GM18511 (cell line): ENCODE measurements at regions not wholly inside any gene's neighbourhood (a gene's known extent, or its start where the extent isn't known, plus 50 kb on each side); places are given as distances from the start of the nearest gene placed in this dataset.

Experiments used
- ATAC-seq: cut with Tn5 transposase; IDR thresholded peaks from one replicate; pipeline ENCODE4 v1.9.1; 2021; ENCODE audit warnings: mild to moderate bottlenecking, moderate library complexity; ENCODE audit not compliant: unreplicated experiment

DNA sequence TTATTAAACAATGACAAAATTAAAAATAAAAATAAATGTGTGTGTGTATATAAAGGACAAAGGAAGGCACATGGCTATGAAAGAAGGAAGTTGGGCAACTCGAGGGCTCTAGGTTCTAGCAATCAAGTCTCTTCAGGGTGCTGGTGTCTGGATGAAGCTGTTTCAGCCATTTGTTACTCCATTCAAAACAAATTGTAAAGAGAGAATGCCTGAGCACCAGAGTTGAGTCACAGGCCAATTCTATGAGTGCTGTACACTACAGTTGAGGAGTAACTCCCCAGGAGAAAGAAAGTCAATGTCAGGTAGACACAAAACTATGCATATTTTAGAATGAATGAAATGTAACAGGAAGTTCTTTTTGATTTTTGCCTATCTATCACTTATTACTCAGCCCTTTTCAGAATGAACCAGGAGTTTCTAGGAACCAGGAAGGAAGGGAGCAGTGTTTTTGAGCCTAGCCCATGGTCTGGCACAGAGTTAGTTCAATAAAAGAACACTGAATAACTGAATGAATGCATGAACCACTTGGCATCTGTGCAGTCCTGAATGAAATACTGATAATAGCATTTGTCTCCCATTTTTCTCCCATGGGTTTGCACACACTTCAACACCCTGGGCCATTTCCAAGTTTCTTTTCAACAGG, 151.7 kb upstream of the CPEB2 start:
- no peak for ATAC-seq

DNA sequence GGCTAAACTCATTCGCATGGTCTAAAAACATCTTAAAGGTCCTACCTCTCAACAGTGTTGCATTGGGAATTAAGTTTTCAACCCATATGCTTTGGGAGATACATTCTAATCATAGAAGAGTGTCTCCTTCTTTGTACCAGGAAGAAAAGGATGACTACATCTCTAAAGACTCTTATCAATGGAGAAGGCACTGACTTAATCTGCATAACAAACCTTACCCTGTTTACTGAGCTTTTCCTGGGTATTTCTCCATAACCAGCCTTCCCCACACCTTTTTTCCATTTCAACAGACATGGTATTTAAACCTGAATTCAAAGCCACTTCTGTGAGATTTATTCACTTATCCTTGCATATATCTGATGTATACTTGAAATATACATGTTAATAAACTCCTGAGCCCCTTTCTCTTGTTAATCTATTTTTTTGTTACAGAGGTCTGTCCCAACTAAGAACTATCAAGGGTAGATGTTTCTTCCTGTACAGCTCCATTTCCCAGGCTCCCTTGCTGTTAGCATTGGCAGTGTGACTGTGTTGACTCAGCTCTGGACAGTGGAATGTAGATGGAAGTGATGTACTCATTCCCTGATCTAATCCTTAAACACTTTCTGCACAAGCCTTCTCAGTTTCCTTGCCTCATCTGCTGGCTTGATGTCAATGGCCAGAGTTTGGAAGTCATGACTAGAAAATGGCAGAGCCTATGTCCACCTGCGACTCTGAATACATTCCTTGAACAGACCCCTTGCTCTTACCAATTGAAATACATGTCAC, 148.9 kb upstream of the CPEB2 start:
- no peak for ATAC-seq

DNA sequence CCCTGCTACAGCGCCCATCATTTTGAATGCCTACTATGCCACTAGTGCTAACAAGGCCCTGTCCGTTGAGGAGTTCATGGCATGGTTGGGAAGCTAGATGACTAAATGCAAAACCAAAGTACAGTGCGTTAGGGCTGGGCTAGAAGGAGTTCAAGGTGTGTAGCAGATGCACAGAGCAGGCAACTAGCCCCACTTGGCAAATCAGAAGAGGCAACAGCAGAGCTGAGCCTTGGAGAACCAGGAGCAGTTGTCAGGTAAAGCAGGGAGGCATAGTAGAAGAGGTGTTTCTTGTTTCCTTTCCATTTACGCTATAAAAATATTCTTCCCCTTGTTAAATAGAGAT, 146.6 kb upstream of the CPEB2 start:
- no peak for ATAC-seq

DNA sequence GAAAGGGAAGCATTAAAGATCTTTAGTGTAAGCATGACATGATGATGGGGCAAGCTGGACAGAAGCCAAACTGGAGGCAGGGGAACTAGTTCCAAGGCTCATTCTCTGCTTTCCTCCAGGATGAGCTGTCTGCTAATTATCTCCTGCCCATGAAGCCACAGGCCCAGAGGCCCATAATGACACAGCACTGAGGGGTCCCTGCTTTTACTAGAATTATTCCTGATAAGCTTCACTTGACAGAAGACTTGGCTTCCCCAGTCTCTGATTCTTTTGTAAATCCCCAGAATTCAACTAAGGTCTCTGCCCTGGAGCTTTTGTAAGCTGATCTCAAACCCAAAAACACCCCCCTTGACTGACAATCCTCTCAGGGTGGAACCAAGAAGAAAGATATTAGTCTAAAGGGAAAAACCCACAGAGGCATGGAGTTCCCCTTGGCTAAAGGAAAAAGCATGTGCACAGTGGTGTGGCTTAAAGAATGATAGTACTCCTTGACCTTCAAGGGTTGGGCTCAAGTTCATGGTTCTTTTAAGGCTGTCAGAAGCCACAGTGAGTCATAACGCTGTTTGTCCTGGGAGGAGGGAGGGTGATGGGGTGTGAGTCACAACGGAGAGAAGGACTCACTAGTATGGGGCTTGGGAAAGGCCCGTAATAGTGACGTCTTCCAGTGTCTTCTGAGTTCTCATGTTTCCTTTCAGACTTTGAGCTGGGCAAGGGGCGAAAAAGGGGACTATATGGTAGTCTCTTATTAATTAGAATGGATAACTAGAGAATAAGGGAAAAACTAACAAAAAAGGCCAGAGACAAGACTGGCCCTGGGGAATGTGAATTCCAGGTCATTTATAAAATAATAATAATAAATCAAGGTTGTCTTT, 146.0 kb upstream of the CPEB2 start:
- ATAC-seq, result peak; percentile 98

DNA sequence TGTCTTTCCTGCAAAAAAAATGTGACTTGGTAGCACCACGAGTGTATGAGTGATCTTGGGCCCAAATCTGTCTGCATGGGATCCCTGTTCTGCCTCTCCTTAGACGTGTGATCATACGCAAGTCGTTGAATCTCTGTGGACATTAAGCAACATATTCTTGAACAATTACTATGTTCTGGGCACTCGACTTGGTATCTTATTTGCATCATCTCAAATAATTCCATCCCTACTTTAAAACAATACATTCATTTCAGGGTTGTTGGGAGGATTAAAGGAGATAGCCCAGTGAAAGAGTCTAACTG, 145.4 kb upstream of the CPEB2 start:
- no peak for ATAC-seq

DNA sequence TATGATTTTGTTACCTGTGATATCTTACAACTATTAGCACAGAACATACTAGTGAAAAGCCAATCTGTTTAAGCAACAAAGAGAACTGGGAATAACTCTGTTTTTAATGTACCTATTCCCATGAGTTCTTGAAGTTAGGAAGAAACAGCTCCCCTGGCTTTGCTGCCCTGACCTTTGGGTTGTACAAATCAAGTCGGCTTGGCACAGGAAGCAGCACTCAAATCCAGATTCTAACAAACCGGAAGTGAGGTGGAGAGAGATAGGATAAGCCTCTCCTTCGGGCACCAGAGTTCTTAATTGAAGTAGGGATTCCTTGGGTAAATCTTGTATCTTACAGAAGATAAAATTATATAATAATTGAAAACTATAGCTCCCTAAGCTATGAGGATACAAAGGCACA, 144.8 kb upstream of the CPEB2 start:
- no peak for ATAC-seq

DNA sequence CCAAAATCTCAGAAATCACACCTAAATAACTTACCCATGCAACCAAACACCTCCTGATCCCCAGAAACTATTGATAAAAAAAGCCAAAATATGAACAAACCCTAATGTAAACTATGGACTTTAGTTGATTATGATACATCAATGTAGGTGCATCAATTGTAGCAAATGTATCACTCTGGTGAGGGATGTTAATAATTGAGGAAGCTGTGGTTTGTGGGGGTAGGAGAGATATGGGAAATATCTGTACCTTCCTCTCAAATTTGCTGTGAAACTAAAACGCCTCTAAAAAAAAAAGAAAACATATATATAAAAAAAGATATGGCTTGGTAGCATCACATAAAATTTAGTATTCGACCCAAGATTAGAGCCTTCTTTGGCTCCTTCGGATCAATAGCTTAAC, 144.3 kb upstream of the CPEB2 start:
- ATAC-seq, result no peak

DNA sequence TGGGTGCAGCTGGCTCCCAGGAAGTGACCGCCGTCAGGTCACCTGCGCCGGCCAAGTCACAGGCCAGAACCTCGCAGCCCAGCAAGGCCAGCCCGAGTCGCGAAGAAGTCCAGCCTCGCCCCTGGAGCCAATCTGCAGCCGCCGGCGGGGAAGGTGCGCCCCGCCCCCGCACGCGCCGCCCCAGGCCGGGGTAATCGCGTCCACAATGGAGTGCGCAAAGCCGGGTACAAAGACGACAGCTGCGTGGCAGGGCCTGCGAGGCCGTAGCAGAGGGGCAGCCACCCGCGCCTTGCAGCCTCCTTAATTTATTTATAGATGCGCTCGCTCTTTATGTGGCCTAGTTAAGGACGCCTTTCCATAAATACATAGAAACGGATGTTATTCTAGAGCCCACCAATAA, 139.4 kb upstream of the CPEB2 start:
- no peak for ATAC-seq

DNA sequence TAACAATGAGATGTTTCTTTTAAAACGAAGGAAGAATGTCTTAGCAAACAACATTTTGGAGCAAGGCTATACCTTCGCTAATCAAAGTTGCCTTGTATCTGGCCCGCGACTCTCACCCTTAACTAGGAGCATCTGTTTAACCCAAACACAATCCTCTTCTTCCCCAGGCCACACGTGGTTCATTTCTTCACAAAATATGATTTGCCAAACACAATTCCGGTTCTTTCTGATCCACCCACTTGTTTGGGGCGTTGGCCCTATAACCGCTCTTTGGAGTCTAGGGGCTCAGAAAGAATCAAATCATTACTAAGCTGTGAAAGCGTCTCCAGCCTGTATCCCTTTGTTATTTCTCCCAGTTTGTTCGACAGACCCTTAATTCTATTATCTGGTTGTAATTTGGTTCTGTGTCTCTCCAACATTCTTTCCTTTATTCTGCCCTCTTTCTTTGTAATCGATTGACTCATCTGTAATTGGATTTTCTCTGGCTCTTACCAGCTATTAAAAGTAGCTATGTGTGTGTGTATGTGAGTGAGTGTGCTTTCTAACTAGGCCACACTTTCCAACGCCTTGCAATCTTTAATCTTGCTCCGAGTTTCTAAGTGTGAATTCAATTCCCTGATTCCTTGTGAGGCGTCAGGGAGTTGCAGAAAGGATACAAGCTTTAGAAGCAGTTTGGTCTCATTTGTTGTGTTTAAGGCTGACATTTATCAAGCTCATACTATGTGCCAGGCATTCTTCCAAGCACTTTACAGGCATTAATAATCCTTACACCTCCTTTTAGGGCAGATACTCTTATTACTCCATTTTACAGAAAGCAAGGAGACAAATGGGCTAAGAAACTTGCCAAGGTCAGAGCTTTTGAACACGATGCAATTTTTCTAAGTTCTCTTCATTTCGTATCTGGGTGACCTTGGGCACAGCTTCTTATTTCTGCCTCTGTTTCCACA, 138.6 kb upstream of the CPEB2 start:
- ATAC-seq, result no peak

DNA sequence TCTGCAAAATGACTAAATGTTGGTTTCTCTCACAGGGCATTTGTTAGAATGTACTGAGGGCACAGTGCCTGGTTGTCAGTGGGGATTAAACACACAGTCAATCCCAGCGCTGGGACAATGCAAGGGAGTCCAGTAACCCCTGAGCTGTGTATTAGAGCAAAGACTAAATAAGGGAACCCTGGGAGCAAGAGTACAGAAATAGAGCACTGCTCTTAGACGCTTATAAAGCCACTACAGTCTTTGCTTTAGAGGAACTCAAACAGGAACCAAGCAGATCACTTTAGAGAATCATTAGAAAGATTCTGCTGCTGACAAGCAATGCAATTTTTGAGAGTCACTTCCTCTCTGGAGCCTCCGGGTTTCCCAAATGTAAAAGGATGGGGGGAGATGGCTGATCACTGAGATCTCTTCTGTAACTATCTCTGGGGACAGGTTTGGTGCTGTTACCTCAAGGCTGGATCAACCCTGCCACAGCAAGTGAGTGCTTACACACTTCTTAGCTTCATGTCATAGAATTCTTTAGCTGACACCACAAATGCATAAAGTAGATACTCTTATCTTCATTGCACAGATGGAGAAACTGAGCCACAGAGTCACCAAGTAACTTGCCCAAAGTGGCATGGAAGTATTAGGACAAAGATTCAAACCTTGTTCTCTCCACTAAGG, 137.8 kb upstream of the CPEB2 start:
- ATAC-seq, result no peak

DNA sequence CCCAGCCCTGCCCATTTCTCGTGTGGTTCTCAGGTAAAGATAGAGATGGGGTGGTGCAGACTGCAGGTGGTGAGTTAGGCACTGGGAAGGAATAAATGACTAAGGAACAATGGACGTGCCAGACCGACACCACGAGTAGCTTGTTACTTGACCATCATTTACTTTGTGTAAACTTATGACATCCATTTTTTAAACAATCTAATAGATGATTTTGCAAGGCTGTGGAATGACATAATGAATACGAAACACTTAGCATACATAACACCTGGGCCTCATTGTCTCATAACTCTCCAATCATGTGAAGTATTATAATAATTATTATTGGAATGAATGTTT, 137.3 kb upstream of the CPEB2 start:
- ATAC-seq, result no peak

DNA sequence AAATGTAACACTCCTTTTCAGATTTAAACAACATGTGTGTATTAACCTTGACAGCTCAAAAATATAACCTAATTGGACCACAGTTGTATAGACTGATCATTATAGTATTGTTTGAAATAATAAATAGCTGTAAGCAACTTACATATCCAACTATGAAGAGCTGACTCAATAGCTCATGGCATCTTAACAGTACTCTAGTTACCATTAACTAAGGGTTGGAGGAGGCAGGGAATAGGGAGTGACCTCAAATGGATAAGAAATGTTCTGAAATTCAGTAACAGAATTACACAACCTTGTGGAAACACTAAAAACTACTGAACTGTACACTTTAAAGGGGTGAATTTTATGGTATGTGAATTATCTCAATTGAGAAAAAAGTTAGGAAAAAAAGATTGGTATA, 136.5 kb upstream of the CPEB2 start:
- no peak for ATAC-seq

DNA sequence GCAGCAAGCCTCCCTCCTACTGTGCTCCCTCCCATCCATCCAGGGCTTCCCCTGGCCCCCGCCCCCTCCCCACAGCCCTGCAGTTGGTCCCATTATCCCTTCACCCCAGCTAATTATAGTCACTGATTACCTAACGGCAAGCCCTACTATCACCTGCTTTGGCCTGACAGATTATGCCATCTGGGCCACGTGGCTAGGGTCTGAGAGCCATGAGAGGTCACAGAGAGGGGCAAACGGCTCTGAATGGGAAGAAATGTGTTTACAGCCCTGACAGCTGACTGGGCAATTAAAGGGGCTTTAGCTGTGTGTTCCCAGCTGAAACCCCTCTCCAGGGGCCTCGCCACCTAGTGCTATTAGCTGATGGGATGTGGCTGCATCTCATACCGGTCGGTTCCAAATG, 134.4 kb upstream of the CPEB2 start:
- ATAC-seq, result no peak

DNA sequence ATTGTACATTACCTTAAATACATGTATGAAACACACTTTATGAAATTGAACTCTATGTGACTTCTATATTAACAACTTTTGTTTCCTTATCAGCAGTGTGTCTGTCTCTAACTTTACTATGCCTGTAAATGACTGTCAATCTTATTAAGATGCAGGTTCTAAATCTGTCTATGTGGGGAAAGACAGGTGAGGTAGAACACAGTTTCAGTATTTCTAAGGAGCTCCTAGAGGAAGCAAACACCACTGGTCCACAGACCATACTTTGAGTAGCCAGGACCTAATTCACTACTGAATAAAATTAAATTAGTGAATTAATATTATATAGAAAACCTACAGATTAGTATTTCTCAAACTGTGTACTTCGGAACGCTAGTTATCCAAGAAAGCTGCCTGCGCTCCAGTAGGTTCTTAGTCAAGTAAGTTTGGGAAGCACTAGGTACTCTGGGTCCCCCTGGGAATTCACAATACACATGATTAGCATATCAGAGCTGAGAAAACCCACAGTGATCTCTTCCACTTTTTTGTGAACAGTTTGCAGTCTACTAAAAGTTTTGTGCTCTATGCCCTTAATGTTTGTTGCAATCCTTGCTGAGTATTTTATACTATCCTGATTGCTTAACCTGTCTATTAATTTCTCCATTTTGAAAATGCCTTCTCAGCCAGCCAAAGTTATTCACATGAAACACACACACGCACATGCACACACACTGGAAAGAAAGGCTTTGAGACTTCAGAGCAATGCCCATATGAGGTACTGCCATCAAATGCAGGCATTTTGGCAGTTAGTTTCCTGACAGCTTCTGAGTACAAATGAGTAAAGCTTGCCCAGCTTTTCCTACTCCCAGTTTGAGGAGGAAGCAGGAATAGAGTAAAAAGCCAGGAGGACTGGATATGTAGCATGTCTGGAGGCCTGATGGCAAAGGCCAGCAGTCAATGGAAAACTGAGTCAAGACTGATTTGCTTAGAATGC, 133.6 kb upstream of the CPEB2 start:
- ATAC-seq, result peak; percentile 44

DNA sequence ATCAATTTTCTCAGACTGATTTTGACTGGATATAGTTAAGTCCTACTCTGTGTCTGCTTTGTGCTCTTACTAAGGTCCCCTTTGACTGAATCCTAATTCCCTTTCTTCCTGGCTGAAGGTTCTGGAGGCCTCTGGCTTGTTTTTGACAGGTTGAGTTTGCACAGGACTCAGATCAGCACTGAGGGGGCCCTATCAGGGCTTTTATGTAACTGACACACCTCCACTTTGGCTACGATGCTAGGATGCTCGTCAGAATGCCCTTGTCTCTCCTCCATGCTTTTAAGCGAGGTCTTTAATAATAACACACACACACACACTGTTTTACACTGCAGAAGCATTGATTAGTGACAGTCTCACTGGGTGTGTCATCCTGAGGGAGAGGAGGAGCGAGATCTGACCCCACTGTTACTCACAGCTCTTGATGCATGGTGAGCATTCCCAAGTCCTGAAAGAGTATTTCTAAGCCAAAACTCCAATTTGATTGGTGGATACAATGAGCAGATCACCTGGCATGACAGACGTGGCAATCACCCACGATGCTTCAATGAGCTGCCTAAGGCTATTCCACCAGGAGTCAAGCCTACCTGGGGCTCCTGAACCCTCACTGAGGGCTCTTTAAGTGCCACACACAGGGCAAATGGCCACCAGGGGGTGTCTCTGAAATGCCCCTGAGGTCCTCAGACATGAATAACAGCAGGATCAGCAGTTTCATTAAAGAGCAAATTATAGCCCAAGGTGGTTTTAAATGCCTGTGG, 130.4 kb upstream of the CPEB2 start:
- ATAC-seq, result peak; percentile 37

DNA sequence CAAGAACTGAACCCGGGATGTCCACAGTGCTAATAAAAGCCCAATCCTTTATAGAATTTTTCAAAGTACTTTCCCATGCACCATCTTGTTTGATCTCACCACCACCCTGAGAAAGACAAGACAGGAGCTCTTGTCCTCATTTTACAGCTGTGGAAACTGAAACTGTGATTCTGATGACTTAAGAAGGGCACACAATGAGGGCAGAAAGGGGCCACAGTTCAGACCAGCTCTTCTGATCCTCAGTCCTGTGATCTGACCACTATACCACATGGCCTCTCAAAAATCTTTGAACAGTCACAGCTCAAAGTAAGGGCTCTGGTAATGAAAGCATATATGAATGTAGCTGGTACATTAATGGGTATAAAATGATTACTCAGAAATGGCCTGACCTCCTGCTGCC, 127.3 kb upstream of the CPEB2 start:
- peak; percentile 67 for ATAC-seq

DNA sequence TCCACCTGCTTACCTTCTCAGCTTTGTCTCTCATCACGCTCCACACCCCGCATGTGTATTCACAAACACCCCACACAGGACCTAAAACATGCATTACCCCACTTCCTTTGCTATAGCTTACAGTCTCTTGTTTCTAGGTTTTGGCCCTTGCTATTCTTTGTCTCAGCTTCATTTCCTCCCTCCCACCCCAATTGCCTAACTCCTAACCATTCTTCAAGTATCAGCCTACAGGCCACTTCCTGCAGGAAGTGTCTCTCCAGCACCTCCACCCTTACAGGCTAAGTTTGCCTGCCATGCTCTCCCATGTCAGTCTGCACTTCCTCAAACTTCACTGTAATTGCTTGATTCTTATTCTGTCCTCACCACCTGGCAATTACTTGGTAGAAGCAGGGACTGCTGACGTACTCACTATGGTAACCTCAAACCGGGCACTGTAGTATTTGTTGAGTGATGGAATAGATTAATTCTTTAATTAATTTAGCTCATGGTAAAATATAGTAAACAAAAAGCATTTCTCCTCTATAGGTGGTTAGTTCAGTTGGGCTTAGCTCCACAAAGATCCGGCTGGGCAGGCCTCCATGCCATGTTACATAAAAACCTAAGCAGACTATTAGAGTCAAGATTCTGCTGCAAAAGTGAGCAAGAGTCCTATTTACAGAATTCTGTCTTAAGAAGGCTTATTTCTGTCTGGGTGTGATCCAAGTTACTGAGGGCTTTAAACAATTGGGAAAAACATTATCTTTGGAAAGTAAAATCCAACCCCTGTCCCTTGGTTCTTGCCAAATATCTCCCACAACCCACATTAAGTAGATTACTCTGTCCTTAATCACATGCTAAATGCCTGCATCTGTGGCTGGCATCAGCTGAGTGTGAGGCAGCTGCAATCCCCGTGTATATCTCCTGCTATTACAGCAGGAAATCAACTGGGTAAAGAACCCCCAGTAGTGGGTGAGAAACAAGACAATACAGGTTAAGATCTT, 124.7 kb upstream of the CPEB2 start:
- peak; percentile 43 for ATAC-seq

DNA sequence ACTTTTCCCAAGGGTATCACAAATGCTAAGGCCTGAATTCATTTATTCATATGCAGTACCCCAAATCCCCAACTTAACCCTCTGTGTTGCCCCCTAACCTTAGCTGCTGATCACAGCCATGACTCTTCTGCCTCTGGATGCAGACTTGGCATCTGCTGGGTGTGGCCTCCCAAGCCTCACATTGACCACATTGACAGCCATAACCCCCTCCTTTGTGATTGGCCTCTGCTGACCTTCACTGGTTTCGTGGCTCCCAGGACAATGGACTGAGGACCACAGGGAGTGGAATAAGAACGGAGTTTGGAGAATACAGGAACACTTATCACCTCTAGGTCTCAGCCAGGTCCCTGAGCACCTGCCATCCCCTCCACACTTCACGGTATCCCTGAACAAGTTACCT, 123.6 kb upstream of the CPEB2 start:
- no peak for ATAC-seq
